NT2/D1 (cell line): ENCODE measurements at regions not wholly inside any gene's neighbourhood (a gene's known extent, or its start where the extent isn't known, plus 50 kb on each side); places are given as distances from the start of the nearest gene placed in this dataset.

Experiments
- DNase-seq: peaks from one replicate; pipeline ENCODE4 v3.0.0-alpha.2; 2011; ENCODE audit warnings: low read depth, low spot score
- H3K27me3 ChIP-seq: 2 replicates; pipeline ENCODE4 v1.6.0; 2011; ENCODE audit warnings: mild to moderate bottlenecking; ENCODE audit not compliant: insufficient read length, insufficient read depth
- H3K36me3 ChIP-seq: 2 replicates; pipeline ENCODE4 v1.6.1; 2011; ENCODE audit warnings: mild to moderate bottlenecking, low read length, mixed read lengths; ENCODE audit not compliant: insufficient read depth, insufficient read length
- H3K4me1 ChIP-seq: 2 replicates; pipeline ENCODE4 v1.5.1; 2011; ENCODE audit not compliant: insufficient read depth, insufficient read length
- H3K4me3 ChIP-seq: 2 replicates; pipeline ENCODE4 v1.5.1; 2011; ENCODE audit warnings: low read depth; ENCODE audit not compliant: insufficient read length
- H3K9ac ChIP-seq: 2 replicates; pipeline ENCODE4 v1.6.0; 2011; ENCODE audit warnings: low read depth; ENCODE audit not compliant: insufficient read length
- H3K9me3 ChIP-seq: 2 replicates; pipeline ENCODE4 v1.5.1; 2011; ENCODE audit warnings: mild to moderate bottlenecking, low read length; ENCODE audit not compliant: insufficient read depth
- SUZ12 ChIP-seq: IDR thresholded peaks from 2 replicates; pipeline ENCODE4 v1.6.1; 2011; ENCODE audit not compliant: insufficient read length, insufficient read depth; ENCODE audit errors: extremely low read depth
- YY1 ChIP-seq: IDR thresholded peaks from 2 replicates; pipeline ENCODE4 v1.6.1; 2011; ENCODE audit not compliant: insufficient read length, insufficient read depth
- ZNF274 ChIP-seq: IDR thresholded peaks from 2 replicates; pipeline ENCODE4 v1.6.1; 2011; ENCODE audit warnings: mild to moderate bottlenecking, low read depth, low read length

- H3K9me3 ChIP-seq = no peaks in the 10 kb centered on the region
- no peak for DNase-seq
- no peaks in the 10 kb centered on the region for H3K27me3 ChIP-seq
- H3K9ac ChIP-seq = no peak overlapping the region
- H3K4me3 ChIP-seq = no peak overlapping the region
- H3K4me1 ChIP-seq = no peaks in the 10 kb centered on the region
- no peaks in the 10 kb centered on the region for H3K36me3 ChIP-seq
- no peak for TF ChIP-seq SUZ12
- no peak for TF ChIP-seq ZNF274
- TF ChIP-seq YY1 = no peak
Observed at GRCh38 chr4:176883681-176884418, 91.1 kb upstream of the VEGFC start.

GRCh38 chr4:176885224-176885623 is 92.5 kb upstream of the VEGFC start:
- H3K4me1 ChIP-seq = no peaks in the 10 kb centered on the region
- TF ChIP-seq YY1 (no peak), SUZ12 (no peak), ZNF274 (no peak)
- no peak overlapping the region for H3K9ac ChIP-seq
- H3K9me3 ChIP-seq = no peaks in the 10 kb centered on the region
- no peaks in the 10 kb centered on the region for H3K27me3 ChIP-seq
- no peak for DNase-seq
- H3K4me3 ChIP-seq = no peak overlapping the region
- H3K36me3 ChIP-seq = no peaks in the 10 kb centered on the region

GRCh38 chr4:176886135-176886534 is 93.4 kb upstream of the VEGFC start:
- H3K27me3 ChIP-seq = no peaks in the 10 kb centered on the region
- no peak for TF ChIP-seq YY1
- TF ChIP-seq ZNF274 = no peak
- TF ChIP-seq SUZ12 = no peak
- no peaks in the 10 kb centered on the region for H3K36me3 ChIP-seq
- DNase-seq = no peak
- H3K4me3 ChIP-seq = no peak overlapping the region
- H3K4me1 ChIP-seq = no peaks in the 10 kb centered on the region
- H3K9ac ChIP-seq = no peak overlapping the region
- no peaks in the 10 kb centered on the region for H3K9me3 ChIP-seq

- Histone ChIP-seq H3K9me3 (no peaks in the 10 kb centered on the region), H3K27me3 (no peaks in the 10 kb centered on the region), H3K9ac (no peak overlapping the region), H3K36me3 (no peaks in the 10 kb centered on the region), H3K4me1 (no peaks in the 10 kb centered on the region), H3K4me3 (no peak overlapping the region)
- DNase-seq = no peak
- TF ChIP-seq SUZ12 = no peak
Observed at GRCh38 chr4:176889776-176890175, 97.1 kb upstream of the VEGFC start.

GRCh38 chr4:176894498-176894897 is 101.8 kb upstream of the VEGFC start:
- H3K4me1 ChIP-seq = no peaks in the 10 kb centered on the region
- no peak overlapping the region for H3K9ac ChIP-seq
- no peak for DNase-seq
- no peaks in the 10 kb centered on the region for H3K9me3 ChIP-seq
- no peaks in the 10 kb centered on the region for H3K36me3 ChIP-seq
- no peak overlapping the region for H3K4me3 ChIP-seq
- no peak for TF ChIP-seq YY1
- TF ChIP-seq ZNF274 = no peak
- no peak for TF ChIP-seq SUZ12
- H3K27me3 ChIP-seq = no peaks in the 10 kb centered on the region

- Histone ChIP-seq H3K4me3 (no peak overlapping the region), H3K36me3 (no peaks in the 10 kb centered on the region), H3K27me3 (no peaks in the 10 kb centered on the region), H3K9ac (no peak overlapping the region), H3K4me1 (no peaks in the 10 kb centered on the region), H3K9me3 (no peaks in the 10 kb centered on the region)
- TF ChIP-seq SUZ12 (no peak), ZNF274 (no peak), YY1 (no peak)
- no peak for DNase-seq
Observed at GRCh38 chr4:176896211-176896610, 103.5 kb upstream of the VEGFC start.

- no peak for DNase-seq
- H3K4me1 ChIP-seq = no peaks in the 10 kb centered on the region
- no peak overlapping the region for H3K4me3 ChIP-seq
- H3K27me3 ChIP-seq = no peaks in the 10 kb centered on the region
- no peak for TF ChIP-seq SUZ12
- no peak for TF ChIP-seq ZNF274
- no peak for TF ChIP-seq YY1
- no peaks in the 10 kb centered on the region for H3K36me3 ChIP-seq
- no peaks in the 10 kb centered on the region for H3K9me3 ChIP-seq
- H3K9ac ChIP-seq = no peak overlapping the region
Observed at GRCh38 chr4:176897226-176897625, 104.5 kb upstream of the VEGFC start.
